GDM1 (cell line): ENCODE measurements at regions not wholly inside any gene's neighbourhood (a gene's known extent, or its start where the extent isn't known, plus 50 kb on each side); places are given as distances from the start of the nearest gene placed in this dataset.

ENCODE experiments used
- DNase-seq: peaks from one replicate; lab custom pipeline; 2025; lab: John Stamatoyannopoulos, UW

DNA sequence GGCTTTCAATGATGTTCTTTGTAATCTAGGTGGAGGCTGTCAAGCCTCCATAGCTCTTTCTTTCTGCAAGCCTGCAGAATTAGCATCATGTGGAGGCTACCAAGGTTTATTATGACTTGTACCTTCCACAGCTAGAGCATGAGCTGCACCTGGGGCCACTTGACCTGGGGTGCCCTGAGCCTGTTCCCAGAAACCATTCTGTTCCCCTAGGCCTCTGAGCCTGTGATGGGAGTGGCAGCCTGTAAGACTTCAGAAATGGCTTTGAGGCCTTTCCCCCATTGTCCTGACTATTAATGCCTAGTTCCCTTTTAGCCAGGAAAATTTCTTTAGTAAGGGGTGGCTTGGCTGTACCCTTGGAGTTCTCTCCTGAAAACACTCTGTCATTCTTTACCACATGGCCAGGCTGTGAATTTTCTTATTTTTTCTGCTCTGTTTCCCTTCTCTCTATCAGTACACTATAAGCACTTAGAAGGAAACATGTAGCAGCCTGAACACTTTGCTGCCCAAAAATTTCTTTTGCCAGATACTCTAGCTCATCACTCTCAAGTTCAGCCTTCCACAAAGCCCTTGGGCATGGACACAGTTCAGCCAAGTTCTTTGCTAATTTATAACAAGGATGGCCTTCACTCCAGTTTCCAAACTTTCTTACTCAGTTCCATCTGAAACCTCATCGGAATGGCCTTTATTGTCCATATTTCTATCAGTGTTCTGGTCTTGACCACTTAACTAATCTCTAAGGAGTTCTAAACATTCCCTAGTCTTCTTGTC, 61.4 kb upstream of the NR3C1 start:
- no peak for DNase-seq

- no peak for DNase-seq
Measured at GRCh38 chr5:143462431-143462830, 58.9 kb upstream of the NR3C1 start.

DNA sequence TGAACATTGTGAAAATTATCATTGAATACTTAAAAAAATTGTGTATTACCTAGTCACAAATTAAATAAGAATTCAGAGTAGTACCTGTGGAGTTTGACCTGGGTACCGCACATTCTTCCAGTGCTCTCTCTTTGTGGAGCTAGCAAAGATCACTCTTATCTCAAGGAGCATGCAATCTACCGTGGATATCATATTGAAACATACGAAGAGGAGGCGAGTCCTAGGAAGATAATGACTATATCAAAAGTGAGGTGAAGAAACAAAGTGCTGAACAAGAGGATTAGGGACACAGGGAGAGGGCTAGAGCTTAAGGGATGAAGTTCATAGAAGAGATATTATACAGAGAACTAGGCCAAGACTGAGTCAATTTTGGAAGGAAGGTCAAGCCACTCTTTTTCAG, 55.9 kb upstream of the NR3C1 start:
- no peak for DNase-seq

- DNase-seq, result no peak
Measured at GRCh38 chr5:143456952-143457547, 53.6 kb upstream of the NR3C1 start.

- no peak for DNase-seq
Measured at GRCh38 chr5:143454936-143455516, 51.5 kb upstream of the NR3C1 start.

DNA sequence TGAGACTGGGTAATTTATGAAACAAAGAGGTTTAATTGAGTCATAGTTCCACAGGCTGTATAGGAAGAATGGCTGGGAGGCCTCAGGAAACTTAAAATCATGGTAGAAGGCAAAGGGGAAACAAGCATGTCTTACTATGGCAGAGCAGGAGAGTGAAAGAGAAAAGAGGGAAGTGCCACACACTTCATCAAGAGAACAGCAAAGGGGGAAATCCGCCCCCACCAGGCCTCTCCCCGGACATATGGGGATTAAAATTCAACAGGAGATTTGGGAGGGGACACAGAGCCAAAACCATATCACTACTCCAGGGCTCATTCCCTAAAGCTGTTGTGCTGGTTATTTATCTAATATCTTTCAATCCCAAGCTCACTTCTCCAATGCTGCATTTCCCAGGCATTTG, 50.2 kb upstream of the NR3C1 start:
- no peak for DNase-seq
